Tibial artery (tissue), 4 donors: ENCODE measurements at regions not wholly inside any gene's neighbourhood (a gene's known extent, or its start where the extent isn't known, plus 50 kb on each side); places are given as distances from the start of the nearest gene placed in this dataset.
A peak's percentile ranks its signal among the peaks of the same experiment; 100 is the strongest.

Experiments used
- DNase-seq, 2 donors: peaks; one replicate each; pipeline ENCODE4 v3.0.0-alpha.2; 2019
- H3K27ac ChIP-seq, 2 donors: fragments of 200-600 bp; sonication (generic) in 1 of 2; 1 replicate in 1 of 2; 2 replicates in 1 of 2; pipeline ENCODE4 v1.5.1; 2018 to 2019; ENCODE audit warnings: mild to moderate bottlenecking in 1 of 2
- H3K27me3 ChIP-seq, 2 donors: fragments of 200-600 bp; sonication (generic) in 1 of 2; one replicate each; pipeline versions ENCODE4 v1.5.1 to v1.6.0; 2016 to 2019
- H3K36me3 ChIP-seq, 3 donors: fragments of 200-600 bp; sonication (generic) in 2 of 3; one replicate each; pipeline ENCODE4 v1.5.1; 2016 to 2019; ENCODE audit warnings: mild to moderate bottlenecking in 2 of 3
- H3K4me1 ChIP-seq, 4 donors: fragments of 200-600 bp; sonication (generic) in 2 of 4; 1 replicate in 3 of 4; 2 replicates in 1 of 4; pipeline ENCODE4 v1.5.1; 2016 to 2019
- H3K4me3 ChIP-seq, 2 donors: fragments of 200-600 bp; sonication (generic) in 1 of 2; 1 replicate in 1 of 2; 2 replicates in 1 of 2; pipeline ENCODE4 v1.5.1; 2018 to 2019; ENCODE audit warnings: mild to moderate bottlenecking in 2 of 2
- H3K9me3 ChIP-seq, 3 donors: fragments of 200-600 bp; sonication (generic) in 1 of 3; one replicate each; pipeline ENCODE4 v1.5.1; 2016 to 2019
- intact Hi-C: fragments of 100-400 bp; cut with DNase I; formaldehyde crosslinking; loops from one replicate; pipeline ENCODE4 v1.15.0; 2023; ENCODE audit warnings: low total_unique reads
- TF ChIP-seq, protein P1 (sequence below), 2 experiments: fragments of 200-600 bp in 1 of 2; fragments of 450-650 bp in 1 of 2; IDR thresholded peaks; one replicate each; pipeline ENCODE4 v1.5.1; 2017 to 2019; ENCODE audit warnings: antibody characterized with exemption in 2 of 2, mild to moderate bottlenecking in 1 of 2, moderate library complexity in 1 of 2

DNA sequence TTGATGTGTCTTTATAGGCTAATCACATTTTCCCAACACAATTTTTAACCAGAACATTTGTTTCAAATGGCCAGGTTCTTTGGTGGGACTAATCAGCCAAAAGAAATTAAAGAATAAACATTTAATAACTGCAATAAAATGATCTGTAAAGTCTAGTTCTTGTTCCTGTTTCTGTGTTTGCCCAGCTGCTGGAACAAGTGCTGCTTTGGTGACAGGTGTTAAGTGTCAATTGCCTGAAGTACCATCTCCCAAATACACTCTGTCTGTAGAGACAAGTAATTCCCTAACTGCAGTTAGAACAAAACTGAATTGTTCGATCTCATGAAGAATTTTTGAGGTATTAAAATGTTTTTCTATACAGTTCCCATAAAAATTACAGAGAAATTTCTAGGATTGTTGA is 402.3 kb upstream of the CHD1 start:
- TF ChIP-seq, protein P1, sequence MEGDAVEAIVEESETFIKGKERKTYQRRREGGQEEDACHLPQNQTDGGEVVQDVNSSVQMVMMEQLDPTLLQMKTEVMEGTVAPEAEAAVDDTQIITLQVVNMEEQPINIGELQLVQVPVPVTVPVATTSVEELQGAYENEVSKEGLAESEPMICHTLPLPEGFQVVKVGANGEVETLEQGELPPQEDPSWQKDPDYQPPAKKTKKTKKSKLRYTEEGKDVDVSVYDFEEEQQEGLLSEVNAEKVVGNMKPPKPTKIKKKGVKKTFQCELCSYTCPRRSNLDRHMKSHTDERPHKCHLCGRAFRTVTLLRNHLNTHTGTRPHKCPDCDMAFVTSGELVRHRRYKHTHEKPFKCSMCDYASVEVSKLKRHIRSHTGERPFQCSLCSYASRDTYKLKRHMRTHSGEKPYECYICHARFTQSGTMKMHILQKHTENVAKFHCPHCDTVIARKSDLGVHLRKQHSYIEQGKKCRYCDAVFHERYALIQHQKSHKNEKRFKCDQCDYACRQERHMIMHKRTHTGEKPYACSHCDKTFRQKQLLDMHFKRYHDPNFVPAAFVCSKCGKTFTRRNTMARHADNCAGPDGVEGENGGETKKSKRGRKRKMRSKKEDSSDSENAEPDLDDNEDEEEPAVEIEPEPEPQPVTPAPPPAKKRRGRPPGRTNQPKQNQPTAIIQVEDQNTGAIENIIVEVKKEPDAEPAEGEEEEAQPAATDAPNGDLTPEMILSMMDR (IDR thresholded peaks at IDR 0.05) = no peak
- intact Hi-C loops = no loop called here
- Histone ChIP-seq H3K4me3 (no peak overlapping the region), H3K27ac (no peak overlapping the region), H3K9me3 (peaks cover 0 to 11% (median 8%) of the 10 kb centered on the region in 3 donors), H3K27me3 (no peaks in the 10 kb centered on the region), H3K4me1 (no peaks in the 10 kb centered on the region), H3K36me3 (no peaks in the 10 kb centered on the region)
- DNase-seq = no peak

DNA sequence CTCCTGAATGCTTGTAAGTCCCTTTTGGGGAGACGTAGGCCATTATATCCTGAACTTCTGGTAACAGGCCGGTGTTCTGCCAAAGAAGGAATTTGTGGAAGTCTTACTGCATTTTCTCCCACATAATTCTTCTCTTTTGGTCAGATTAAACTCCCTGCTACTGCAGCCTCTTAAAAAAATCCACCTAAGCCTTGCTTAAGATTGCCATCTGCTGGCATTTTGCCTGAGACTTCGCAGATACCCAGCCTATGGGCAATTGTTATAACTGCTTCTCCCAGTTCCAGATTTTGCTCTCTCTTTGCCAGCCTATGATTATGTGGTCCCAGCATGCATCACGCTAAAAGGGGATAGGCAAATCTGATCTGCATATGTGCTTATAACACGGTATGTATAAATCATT is 391.6 kb upstream of the CHD1 start:
- peak in 1 of 2 donors; percentile 26 for DNase-seq
- TF ChIP-seq, protein P1 (IDR thresholded peaks at IDR 0.05) = no peak
- H3K27ac ChIP-seq = no peak overlapping the region
- intact Hi-C loops = no loop called here
- no peaks in the 10 kb centered on the region for H3K9me3 ChIP-seq
- no peak overlapping the region for H3K4me3 ChIP-seq
- no peaks in the 10 kb centered on the region for H3K36me3 ChIP-seq
- H3K27me3 ChIP-seq = no peaks in the 10 kb centered on the region
- H3K4me1 ChIP-seq = no peaks in the 10 kb centered on the region

DNA sequence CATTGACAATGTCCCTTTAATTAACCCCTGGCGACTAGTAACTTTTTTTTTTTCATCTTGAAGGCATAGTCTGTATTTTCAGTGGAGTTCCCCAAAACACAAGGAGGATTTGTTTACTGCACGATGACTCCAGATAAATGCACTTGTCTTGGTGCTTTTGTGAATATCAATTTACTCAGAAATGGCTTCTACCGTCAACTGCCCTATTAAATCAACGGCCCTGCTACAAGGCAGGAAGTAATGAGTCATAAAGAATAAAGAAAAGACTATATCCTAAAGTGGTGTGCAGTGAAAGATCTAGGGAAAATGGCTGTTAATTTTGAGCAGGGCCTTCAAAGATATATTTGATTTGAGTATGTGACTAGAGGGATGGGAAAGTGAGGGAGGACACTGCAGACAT is 388.3 kb upstream of the CHD1 start:
- Histone ChIP-seq H3K27ac (no peak overlapping the region), H3K9me3 (no peaks in the 10 kb centered on the region), H3K4me3 (no peak overlapping the region), H3K36me3 (no peaks in the 10 kb centered on the region), H3K27me3 (no peaks in the 10 kb centered on the region), H3K4me1 (no peaks in the 10 kb centered on the region)
- TF ChIP-seq, protein P1 (IDR thresholded peaks at IDR 0.05) = no peak
- intact Hi-C loops = no loop called here
- DNase-seq = no peak

DNA sequence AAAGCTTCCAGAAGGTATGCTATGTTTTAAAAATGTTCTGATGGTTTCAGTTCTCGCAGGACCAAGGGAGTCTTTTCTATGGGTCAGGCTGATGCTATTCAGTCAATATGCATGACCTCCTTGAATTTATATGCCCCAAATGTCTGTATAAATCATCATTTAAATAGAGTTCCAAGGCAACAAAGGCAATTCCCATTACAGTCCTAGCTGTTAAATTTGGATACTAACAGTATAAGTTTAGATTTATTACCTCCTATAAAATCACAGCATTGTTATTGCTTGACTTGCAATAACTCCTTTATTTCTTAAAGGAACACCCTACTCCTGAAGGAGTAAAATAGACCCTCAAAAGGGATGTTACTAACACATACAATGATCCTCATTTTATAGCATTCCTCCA is 387.7 kb upstream of the CHD1 start:
- Histone ChIP-seq H3K36me3 (no peaks in the 10 kb centered on the region), H3K9me3 (no peaks in the 10 kb centered on the region), H3K4me1 (no peaks in the 10 kb centered on the region), H3K27ac (no peak overlapping the region), H3K27me3 (no peaks in the 10 kb centered on the region), H3K4me3 (no peak overlapping the region)
- intact Hi-C loops = no loop called here
- DNase-seq = no peak
- TF ChIP-seq, protein P1 (IDR thresholded peaks at IDR 0.05) = no peak

DNA sequence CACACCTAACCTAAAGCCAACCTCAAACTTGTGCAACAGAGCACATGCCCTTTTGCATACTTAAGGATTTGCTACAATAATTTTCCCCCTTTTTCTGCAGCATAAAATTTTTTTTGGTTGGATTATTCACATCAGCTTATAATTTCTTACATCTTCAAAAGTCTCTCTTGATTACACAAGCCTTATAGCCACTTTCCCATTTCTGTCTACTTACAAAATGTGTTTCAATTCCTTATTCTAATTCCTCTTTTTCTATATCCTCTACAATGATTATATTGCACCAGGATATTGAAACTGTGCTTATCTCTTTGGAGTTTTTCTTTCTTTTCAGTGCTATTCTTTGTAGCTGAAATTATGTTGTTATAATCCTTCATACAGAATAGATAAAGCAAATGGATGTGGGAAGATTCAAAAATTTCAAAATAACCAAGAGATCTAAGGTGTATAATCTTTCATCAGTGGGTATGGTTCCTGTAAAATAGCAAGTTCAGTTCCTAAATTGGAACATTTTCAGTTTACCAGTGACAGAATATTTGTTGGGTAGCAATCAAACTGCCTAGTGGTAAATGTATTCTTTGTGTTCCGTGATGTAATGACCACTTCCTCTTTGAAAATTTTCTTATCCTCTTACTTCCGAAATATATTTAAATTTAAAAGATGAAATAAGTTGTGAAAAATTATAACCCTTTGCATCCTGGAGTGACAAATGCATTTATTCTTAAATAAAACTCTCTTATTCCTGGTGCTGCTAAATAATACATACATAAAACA is 386.8 kb upstream of the CHD1 start:
- DNase-seq = no peak
- Histone ChIP-seq H3K4me1 (no peaks in the 10 kb centered on the region), H3K36me3 (no peaks in the 10 kb centered on the region), H3K27ac (no peak overlapping the region), H3K9me3 (no peaks in the 10 kb centered on the region), H3K27me3 (no peaks in the 10 kb centered on the region), H3K4me3 (no peak overlapping the region)
- TF ChIP-seq, protein P1 (IDR thresholded peaks at IDR 0.05) = no peak
- intact Hi-C loops = no loop called here
